ENCODE measurements at regions not wholly inside any gene's neighbourhood (a gene's known extent, or its start where the extent isn't known, plus 50 kb on each side); places are given as distances from the start of the nearest gene placed in this dataset.

DNA sequence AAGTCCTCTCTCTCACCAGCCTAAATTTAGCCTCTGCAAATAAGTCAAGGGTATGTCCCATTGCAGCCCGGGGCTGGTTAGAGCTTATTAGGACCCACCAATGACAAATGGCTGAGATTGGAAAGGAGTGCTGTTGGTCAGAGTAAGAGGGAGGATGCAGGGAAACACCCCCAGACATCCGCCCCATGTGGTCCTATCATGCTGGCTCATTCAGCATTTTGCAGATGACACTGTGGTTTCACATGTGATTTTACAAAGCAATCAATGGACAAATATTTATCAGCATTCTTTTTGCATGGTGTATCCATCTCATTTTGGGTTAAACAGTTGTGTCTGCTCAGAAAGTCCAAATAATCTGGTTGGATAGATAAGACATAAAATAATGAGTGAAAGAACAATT, 152.2 kb upstream of the EXOC2 start:
- TF ChIP-seq, protein P1, sequence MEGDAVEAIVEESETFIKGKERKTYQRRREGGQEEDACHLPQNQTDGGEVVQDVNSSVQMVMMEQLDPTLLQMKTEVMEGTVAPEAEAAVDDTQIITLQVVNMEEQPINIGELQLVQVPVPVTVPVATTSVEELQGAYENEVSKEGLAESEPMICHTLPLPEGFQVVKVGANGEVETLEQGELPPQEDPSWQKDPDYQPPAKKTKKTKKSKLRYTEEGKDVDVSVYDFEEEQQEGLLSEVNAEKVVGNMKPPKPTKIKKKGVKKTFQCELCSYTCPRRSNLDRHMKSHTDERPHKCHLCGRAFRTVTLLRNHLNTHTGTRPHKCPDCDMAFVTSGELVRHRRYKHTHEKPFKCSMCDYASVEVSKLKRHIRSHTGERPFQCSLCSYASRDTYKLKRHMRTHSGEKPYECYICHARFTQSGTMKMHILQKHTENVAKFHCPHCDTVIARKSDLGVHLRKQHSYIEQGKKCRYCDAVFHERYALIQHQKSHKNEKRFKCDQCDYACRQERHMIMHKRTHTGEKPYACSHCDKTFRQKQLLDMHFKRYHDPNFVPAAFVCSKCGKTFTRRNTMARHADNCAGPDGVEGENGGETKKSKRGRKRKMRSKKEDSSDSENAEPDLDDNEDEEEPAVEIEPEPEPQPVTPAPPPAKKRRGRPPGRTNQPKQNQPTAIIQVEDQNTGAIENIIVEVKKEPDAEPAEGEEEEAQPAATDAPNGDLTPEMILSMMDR (IDR thresholded peaks at IDR 0.05; ENCODE audit: borderline replicate concordance, extremely low read depth, low read length, poor library complexity, severe bottlenecking): no peak
- no peak for TF ChIP-seq EZH2 (IDR thresholded peaks at IDR 0.05; ENCODE audit: borderline replicate concordance, low read depth, low read length, severe bottlenecking)

All from DND-41 (cell line).